HEK293T (cell line): ENCODE measurements at regions not wholly inside any gene's neighbourhood (a gene's known extent, or its start where the extent isn't known, plus 50 kb on each side); places are given as distances from the start of the nearest gene placed in this dataset.

Source experiments
- CTCF ChIA-PET: fragments of 350-600 bp; formaldehyde crosslinking; extraction: SDS; loops from one replicate; lab custom pipeline; 2021; ENCODE audit warnings: antibody characterized with exemption, inconsistent platforms; lab: Yijun Ruan, JAX
- POLR2A ChIA-PET: fragments of 350-600 bp; formaldehyde crosslinking; extraction: SDS; loops from one replicate; lab custom pipeline; 2020; ENCODE audit warnings: antibody characterized with exemption, inconsistent platforms; lab: Yijun Ruan, JAX
- DNase-seq: peaks from one replicate; pipeline ENCODE4 v3.0.0; 2012; ENCODE audit warnings: mixed read lengths; ENCODE audit errors: extremely low spot score
- ARNT ChIP-seq: fragments of 450-650 bp; IDR thresholded peaks from 2 replicates; pipeline ENCODE4 v1.6.1; 2017; ENCODE audit warnings: mild to moderate bottlenecking
- BHLHE40 ChIP-seq: fragments of 450-650 bp; IDR thresholded peaks from 2 replicates; pipeline ENCODE4 v1.6.1; 2016; ENCODE audit warnings: mild to moderate bottlenecking, moderate library complexity, borderline replicate concordance
- CTBP1 ChIP-seq: fragments of 450-650 bp; IDR thresholded peaks from 2 replicates; pipeline ENCODE4 v1.6.1; 2016; ENCODE audit warnings: borderline replicate concordance
- ELF4 ChIP-seq: fragments of 450-650 bp; IDR thresholded peaks from 2 replicates; pipeline ENCODE4 v1.6.1; 2017; ENCODE audit warnings: antibody characterized with exemption
- FOXA1 ChIP-seq: fragments of 450-650 bp; IDR thresholded peaks from 2 replicates; pipeline ENCODE4 v1.6.1; 2016; ENCODE audit warnings: mild to moderate bottlenecking
- FOXK2 ChIP-seq: fragments of 450-650 bp; IDR thresholded peaks from 2 replicates; pipeline ENCODE4 v1.6.1; 2016; ENCODE audit warnings: mild to moderate bottlenecking
- FOXM1 ChIP-seq: fragments of 450-650 bp; IDR thresholded peaks from 2 replicates; pipeline ENCODE4 v1.6.1; 2017; ENCODE audit warnings: mild to moderate bottlenecking, borderline replicate concordance
- HDGF ChIP-seq: fragments of 450-650 bp; IDR thresholded peaks from 2 replicates; pipeline ENCODE4 v1.6.1; 2017; ENCODE audit warnings: antibody characterized with exemption, borderline replicate concordance
- L3MBTL2 ChIP-seq: fragments of 450-650 bp; conservative IDR thresholded peaks from 2 replicates; pipeline ENCODE4 v1.6.1; 2016; ENCODE audit warnings: mild to moderate bottlenecking
- LEF1 ChIP-seq: fragments of 450-650 bp; IDR thresholded peaks from 2 replicates; pipeline ENCODE4 v1.6.1; 2017; ENCODE audit warnings: mild to moderate bottlenecking, borderline replicate concordance
- NFRKB ChIP-seq: fragments of 450-650 bp; IDR thresholded peaks from 2 replicates; pipeline ENCODE4 v1.6.1; 2016; ENCODE audit warnings: mild to moderate bottlenecking, moderate library complexity
- SP1 ChIP-seq: fragments of 450-650 bp; IDR thresholded peaks from 2 replicates; pipeline ENCODE4 v1.6.1; 2017
- SUZ12 ChIP-seq: fragments of 450-650 bp; IDR thresholded peaks from 2 replicates; pipeline ENCODE4 v1.6.1; 2016; ENCODE audit warnings: mild to moderate bottlenecking
- TARDBP ChIP-seq: fragments of 450-650 bp; IDR thresholded peaks from 2 replicates; pipeline ENCODE4 v1.6.1; 2016
- ZNF384 ChIP-seq: fragments of 450-650 bp; IDR thresholded peaks from 2 replicates; pipeline ENCODE4 v1.6.1; 2016
- TF ChIP-seq, protein P1 (sequence below): fragments of 450-650 bp; IDR thresholded peaks from 2 replicates; pipeline ENCODE4 v1.6.1; 2016

DNA sequence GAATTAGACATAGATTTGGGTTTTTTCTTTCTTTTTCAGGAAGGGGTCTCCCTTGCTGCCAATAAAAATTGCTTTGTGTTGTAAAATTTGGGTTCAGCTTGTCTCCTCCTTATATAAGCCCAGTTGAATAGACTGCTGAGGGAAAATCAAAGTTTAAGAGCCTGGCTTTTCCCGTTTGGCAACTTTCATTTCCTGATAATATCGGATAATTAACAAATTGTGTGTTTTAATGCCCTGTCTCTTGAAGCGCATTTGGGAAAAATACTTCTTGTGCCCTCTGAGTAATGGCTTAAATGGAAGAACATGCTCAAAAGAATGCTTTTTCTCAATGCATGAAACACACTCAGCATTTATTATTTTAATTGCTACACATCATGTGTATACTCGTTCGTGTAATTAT, 198.0 kb upstream of the DCN start:
- ChIA-PET POLR2A (interaction anchor here (2.2 to 2.5 kb wide), 2 partner anchors 765 kb away, joined by 8 to 28 read pairs; partner anchors contain the start of gene BTG1), CTCF (interaction anchor here (0.9 kb wide), 1 partner anchor 764 kb away, joined by 6 read pairs; no protein-coding TSS in a partner anchor)
- TF ChIP-seq FOXM1, result no peak
- DNase-seq, result no peak

DNA sequence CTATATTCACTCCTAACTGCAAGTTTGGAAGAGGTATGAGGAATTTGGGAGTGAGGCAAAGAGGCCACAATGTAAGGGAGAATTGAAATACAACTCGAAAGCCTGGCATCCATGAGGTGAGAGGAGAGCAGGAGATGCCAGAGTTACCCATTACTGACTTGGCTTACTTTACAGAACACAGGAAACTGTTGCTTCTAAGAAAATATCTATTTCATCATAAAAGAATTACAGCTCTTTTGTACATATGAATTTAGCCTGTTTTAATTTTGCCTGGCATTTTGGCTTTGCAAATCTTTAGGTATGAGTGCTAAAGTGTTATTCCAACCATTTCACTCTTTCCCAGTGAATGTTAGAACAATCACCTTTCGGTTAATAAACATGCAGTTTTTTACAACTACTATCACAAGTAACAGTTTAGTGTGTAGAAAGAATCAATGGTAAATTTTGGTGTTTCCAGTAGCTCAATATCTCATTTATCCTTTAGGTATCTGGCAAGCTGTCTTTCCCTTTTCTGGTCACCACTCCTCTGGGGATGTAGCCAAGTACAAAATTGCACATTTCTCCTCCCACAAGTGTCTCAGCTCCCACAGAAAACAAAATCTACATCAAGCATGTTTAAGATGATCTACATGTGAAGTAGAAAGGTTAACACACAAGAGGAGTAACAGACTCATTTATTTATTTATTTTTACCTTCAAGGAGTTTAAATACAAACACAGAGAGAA, 196.6 kb upstream of the DCN start:
- no peak for DNase-seq
- CTCF ChIA-PET, result no interaction called here
- POLR2A ChIA-PET, result interaction anchor here (2.5 kb wide), 1 partner anchor 767 kb away, joined by 8 read pairs; the partner anchor contains the start of gene BTG1
- TF ChIP-seq ZNF384 (no peak), TARDBP (no peak), FOXK2 (no peak), SP1 (no peak)

DNA sequence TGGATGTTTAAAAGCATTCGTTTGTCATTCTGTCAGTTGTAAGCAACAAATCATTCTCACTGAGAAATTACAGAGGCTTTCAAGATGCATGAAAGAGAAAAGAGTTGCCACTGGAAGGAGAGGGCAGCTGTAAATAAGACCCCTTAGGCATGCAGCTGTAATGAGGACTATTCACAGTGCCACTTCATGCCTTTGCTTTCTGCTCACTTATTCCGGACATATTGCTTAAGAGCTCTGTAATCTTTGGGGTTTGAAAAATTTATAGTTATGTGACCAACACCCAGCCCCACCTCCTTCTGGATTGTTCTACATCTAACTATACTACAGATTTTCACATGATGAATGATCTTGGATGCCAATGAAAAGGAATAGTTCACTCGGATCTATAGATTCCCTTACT, 194.8 kb upstream of the DCN start:
- no peak for TF ChIP-seq TARDBP
- TF ChIP-seq L3MBTL2, result no peak
- no peak for TF ChIP-seq HDGF
- TF ChIP-seq CTBP1, result no peak
- no peak for TF ChIP-seq LEF1
- TF ChIP-seq NFRKB, result no peak
- TF ChIP-seq ELF4, result no peak
- TF ChIP-seq FOXM1, result no peak
- TF ChIP-seq SUZ12, result no peak
- no peak for TF ChIP-seq FOXK2
- no peak for TF ChIP-seq BHLHE40
- TF ChIP-seq SP1, result no peak
- no peak for TF ChIP-seq ZNF384
- CTCF ChIA-PET, result no interaction called here
- no peak for DNase-seq
- POLR2A ChIA-PET, result no interaction called here

DNA sequence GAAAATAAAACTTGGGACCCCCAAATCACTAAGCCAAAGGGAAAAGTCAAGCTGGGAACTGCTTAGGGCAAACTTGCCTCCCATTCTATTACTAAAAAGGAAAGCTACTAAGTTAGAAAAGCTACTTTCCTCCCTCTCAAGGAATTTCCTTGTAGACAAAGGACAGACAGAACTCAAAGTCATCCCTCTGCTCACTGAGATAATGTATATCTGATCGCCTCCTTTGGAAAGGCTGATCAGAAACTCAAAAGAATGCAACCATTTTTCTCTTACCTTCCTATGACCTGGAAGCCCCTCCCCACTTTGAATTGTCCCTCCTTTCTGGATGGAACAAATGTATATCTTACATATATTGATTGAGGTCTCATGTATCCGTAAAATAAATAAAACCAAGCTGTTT, 190.5 kb upstream of the DCN start:
- CTCF ChIA-PET, result interaction anchor here (0.7 to 0.8 kb wide), 2 partner anchors 9 to 98 kb away, joined by 3 read pairs; no protein-coding TSS in a partner anchor

DNA sequence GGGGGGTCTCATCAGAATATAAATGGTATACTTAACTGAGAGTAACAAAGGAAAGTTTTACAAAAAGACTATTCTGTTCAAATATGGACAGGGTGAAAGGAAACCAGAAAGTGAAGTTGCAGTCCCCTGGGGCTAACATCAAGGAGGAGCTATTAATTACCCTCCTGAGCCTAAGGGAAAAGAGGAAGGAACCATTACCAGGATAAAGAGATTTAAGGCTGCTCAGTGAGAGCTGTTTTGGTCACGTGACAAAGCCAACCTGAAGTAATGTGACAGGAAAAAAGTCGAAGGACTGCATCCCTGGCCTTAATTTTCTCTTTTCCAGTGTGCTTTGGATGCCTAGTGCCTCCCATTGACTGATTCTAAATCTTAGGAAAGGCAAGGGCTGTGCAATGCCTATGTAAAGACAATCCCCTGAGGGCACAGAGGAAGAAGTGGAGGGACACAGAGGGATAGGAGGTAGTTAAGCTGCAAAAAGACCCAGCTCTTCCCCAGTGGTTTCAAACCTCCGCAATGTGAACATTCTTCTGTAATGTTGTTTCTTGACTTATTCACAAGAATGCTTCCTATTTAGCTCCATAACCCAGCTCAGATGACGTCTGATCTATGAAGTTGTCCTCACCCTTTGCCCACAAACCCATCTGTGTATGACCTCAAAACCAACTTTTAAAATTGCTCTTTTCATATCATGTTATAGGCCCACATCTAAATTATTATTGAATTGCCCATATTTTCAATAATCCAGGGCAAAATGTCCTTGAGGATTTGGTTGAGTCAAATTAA, 187.7 kb upstream of the DCN start:
- CTCF ChIA-PET, result no interaction called here
- no peak for TF ChIP-seq L3MBTL2
- TF ChIP-seq BHLHE40, result no peak
- no peak for TF ChIP-seq HDGF
- TF ChIP-seq, protein P1, sequence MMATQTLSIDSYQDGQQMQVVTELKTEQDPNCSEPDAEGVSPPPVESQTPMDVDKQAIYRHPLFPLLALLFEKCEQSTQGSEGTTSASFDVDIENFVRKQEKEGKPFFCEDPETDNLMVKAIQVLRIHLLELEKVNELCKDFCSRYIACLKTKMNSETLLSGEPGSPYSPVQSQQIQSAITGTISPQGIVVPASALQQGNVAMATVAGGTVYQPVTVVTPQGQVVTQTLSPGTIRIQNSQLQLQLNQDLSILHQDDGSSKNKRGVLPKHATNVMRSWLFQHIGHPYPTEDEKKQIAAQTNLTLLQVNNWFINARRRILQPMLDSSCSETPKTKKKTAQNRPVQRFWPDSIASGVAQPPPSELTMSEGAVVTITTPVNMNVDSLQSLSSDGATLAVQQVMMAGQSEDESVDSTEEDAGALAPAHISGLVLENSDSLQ, result no peak
- no peak for TF ChIP-seq ELF4
- TF ChIP-seq CTBP1, result no peak
- TF ChIP-seq NFRKB, result no peak
- no peak for TF ChIP-seq SP1
- no peak for TF ChIP-seq TARDBP
- no peak for TF ChIP-seq SUZ12
- TF ChIP-seq FOXA1, result no peak
- no peak for TF ChIP-seq FOXM1
- no peak for TF ChIP-seq LEF1
- TF ChIP-seq ZNF384, result no peak
- TF ChIP-seq FOXK2, result no peak
- no peak for TF ChIP-seq ARNT
- no peak for DNase-seq
- POLR2A ChIA-PET, result interaction anchor here (0.6 to 1.1 kb wide), 2 partner anchors 636 to 775 kb away, joined by 4 read pairs; partner anchors contain the start of gene BTG1

More for the DNA sequence above, 190.5 kb upstream of the DCN start:
- POLR2A ChIA-PET, result interaction anchor here (1.2 kb wide), 1 partner anchor 773 kb away, joined by 3 read pairs; the partner anchor contains the start of gene BTG1
- DNase-seq, result no peak
- no peak for TF ChIP-seq CTBP1
- TF ChIP-seq ARNT, result no peak
- no peak for TF ChIP-seq FOXA1
- no peak for TF ChIP-seq LEF1
- TF ChIP-seq L3MBTL2, result no peak
- TF ChIP-seq HDGF, result no peak
- TF ChIP-seq FOXM1, result no peak
- no peak for TF ChIP-seq NFRKB
- TF ChIP-seq, protein P1, result no peak

DNA sequence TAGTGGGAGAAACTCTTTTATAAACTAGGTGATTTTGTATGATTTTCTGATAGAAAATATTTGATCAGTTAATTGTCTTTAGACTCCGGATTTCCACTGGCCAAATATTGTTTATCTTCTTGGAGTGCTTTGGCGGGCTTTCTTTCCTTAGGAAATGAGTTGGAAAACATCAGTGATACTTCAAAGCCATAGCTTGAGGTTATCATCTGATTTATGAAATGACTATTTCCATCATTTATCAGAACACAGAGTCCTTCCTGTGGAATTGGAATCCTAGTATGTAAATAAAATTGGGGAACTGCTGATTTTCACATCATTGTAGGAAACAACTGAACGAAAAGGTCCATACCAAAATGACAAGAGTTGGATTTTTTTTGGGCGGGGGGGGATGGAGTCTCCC, 186.0 kb upstream of the DCN start:
- ChIA-PET POLR2A (no interaction called here), CTCF (interaction anchor here (0.7 kb wide), 1 partner anchor 13 kb away, joined by 3 read pairs; no protein-coding TSS in a partner anchor)
- DNase-seq, result no peak
- no peak for TF ChIP-seq FOXK2
- TF ChIP-seq ZNF384, result no peak
- TF ChIP-seq ARNT, result no peak
- TF ChIP-seq CTBP1, result no peak
- TF ChIP-seq SP1, result no peak
- no peak for TF ChIP-seq L3MBTL2
- no peak for TF ChIP-seq BHLHE40
- no peak for TF ChIP-seq NFRKB
- TF ChIP-seq LEF1, result no peak
- TF ChIP-seq FOXA1, result no peak
- no peak for TF ChIP-seq TARDBP
- TF ChIP-seq FOXM1, result no peak
- no peak for TF ChIP-seq ELF4
- TF ChIP-seq, protein P1, result no peak
- TF ChIP-seq SUZ12, result no peak
- TF ChIP-seq HDGF, result no peak
